ENCODE measurements at regions not wholly inside any gene's neighbourhood (a gene's known extent, or its start where the extent isn't known, plus 50 kb on each side); places are given as distances from the start of the nearest gene placed in this dataset.

DNA sequence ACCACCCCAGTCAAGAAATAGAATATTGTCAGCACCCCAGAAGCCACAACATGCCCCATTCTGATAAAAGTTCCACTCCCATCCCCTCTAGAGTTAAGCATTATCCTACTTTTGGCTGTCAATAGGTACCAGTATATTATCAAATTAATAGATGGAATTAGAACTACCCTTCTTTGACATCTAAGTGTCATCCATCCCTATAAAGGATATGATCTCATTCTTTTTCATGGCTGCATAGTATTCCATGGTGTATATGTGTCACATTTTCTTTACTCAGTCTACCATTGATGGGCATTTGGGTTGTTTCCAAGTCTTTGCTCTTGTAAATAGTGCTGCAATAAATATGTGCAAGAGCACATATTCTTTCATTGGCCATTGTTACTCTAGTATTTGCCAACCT lies 246.2 kb downstream of the SEC23A start:
- H3K4me3 ChIP-seq (ENCODE audit: low read depth, low read length), result no peak overlapping the region
- H3K36me3 ChIP-seq (ENCODE audit: control insufficient read depth, insufficient read depth, low read length), result no peaks in the 10 kb centered on the region
- DNase-seq (ENCODE audit: low read depth), result no peak
- no peaks in the 10 kb centered on the region for H3K27me3 ChIP-seq (ENCODE audit: control insufficient read depth, insufficient read depth, low read length)
- TF ChIP-seq, protein P1, sequence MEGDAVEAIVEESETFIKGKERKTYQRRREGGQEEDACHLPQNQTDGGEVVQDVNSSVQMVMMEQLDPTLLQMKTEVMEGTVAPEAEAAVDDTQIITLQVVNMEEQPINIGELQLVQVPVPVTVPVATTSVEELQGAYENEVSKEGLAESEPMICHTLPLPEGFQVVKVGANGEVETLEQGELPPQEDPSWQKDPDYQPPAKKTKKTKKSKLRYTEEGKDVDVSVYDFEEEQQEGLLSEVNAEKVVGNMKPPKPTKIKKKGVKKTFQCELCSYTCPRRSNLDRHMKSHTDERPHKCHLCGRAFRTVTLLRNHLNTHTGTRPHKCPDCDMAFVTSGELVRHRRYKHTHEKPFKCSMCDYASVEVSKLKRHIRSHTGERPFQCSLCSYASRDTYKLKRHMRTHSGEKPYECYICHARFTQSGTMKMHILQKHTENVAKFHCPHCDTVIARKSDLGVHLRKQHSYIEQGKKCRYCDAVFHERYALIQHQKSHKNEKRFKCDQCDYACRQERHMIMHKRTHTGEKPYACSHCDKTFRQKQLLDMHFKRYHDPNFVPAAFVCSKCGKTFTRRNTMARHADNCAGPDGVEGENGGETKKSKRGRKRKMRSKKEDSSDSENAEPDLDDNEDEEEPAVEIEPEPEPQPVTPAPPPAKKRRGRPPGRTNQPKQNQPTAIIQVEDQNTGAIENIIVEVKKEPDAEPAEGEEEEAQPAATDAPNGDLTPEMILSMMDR (IDR thresholded peaks at IDR 0.05; ENCODE audit: insufficient read depth, low read length, poor library complexity, severe bottlenecking), result no peak

DNA sequence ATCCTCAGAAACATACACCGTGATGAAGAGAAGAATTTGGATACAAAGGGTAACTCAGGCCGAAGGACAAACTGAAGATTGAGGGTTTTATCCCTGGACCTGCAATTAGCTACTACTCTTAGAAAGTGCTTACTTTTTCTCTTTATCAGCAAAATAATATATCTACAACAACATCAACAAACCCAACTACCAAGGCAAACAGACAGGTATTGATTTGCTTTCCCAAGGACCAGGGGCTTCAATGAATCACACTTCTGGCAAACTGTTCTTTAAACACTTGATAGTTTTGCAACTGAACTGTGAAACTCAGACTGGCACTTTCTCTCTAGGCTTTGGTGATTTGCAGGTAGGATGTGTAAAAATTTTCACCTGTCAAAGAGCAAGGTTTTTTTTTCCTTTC lies 247.5 kb downstream of the SEC23A start:
- no peak for DNase-seq (ENCODE audit: low read depth)
- H3K36me3 ChIP-seq (ENCODE audit: control insufficient read depth, insufficient read depth, low read length), result no peaks in the 10 kb centered on the region
- H3K4me3 ChIP-seq (ENCODE audit: low read depth, low read length), result no peak overlapping the region
- H3K27me3 ChIP-seq (ENCODE audit: control insufficient read depth, insufficient read depth, low read length), result no peaks in the 10 kb centered on the region
- TF ChIP-seq, protein P1 (IDR thresholded peaks at IDR 0.05; ENCODE audit: insufficient read depth, low read length, poor library complexity, severe bottlenecking), result no peak

DNA sequence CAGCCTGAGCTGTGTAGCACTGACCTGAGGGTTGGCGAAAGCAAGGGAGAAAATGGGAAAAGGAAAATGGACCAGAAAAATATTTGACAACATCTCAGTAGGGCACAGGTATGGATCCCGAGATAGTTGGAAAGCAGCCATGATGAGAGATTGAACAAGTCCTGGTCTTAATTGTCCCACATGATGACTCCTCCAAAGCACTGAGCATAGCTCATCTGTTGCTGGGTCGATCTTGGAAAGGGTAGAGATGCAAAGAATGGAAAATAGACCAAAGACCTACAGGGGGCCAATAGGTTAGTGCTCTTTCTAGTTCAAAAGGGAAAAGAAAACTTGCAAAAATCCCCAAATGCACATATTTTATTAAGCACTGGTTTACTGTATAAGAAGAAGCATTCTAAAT lies 251.9 kb downstream of the SEC23A start:
- no peaks in the 10 kb centered on the region for H3K36me3 ChIP-seq (ENCODE audit: control insufficient read depth, insufficient read depth, low read length)
- H3K27me3 ChIP-seq (ENCODE audit: control insufficient read depth, insufficient read depth, low read length), result no peaks in the 10 kb centered on the region
- TF ChIP-seq, protein P1 (IDR thresholded peaks at IDR 0.05; ENCODE audit: insufficient read depth, low read length, poor library complexity, severe bottlenecking), result no peak
- no peak for DNase-seq (ENCODE audit: low read depth)
- no peak overlapping the region for H3K4me3 ChIP-seq (ENCODE audit: low read depth, low read length)

DNA sequence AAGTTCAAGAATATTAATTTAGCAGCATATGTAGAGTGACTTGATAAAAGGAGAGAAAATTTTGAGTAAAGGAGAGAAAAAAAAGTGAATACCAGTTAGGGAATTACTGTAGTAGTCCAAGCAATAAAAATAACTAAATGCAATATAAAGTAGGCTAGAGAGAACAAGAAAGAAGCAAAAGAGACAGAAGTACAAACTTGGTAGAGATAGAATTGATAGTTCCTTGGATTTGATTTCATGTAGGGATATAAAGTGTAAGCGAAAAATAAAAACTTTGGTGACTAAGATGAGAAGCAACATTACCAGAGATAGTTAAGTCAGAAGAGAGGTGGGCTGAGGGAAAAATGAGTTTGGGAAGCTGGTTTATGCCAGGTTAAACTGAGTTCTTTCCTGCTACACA lies 252.4 kb downstream of the SEC23A start:
- no peaks in the 10 kb centered on the region for H3K27me3 ChIP-seq (ENCODE audit: control insufficient read depth, insufficient read depth, low read length)
- TF ChIP-seq, protein P1 (IDR thresholded peaks at IDR 0.05; ENCODE audit: insufficient read depth, low read length, poor library complexity, severe bottlenecking), result no peak
- H3K36me3 ChIP-seq (ENCODE audit: control insufficient read depth, insufficient read depth, low read length), result no peaks in the 10 kb centered on the region
- no peak overlapping the region for H3K4me3 ChIP-seq (ENCODE audit: low read depth, low read length)
- no peak for DNase-seq (ENCODE audit: low read depth)

DNA sequence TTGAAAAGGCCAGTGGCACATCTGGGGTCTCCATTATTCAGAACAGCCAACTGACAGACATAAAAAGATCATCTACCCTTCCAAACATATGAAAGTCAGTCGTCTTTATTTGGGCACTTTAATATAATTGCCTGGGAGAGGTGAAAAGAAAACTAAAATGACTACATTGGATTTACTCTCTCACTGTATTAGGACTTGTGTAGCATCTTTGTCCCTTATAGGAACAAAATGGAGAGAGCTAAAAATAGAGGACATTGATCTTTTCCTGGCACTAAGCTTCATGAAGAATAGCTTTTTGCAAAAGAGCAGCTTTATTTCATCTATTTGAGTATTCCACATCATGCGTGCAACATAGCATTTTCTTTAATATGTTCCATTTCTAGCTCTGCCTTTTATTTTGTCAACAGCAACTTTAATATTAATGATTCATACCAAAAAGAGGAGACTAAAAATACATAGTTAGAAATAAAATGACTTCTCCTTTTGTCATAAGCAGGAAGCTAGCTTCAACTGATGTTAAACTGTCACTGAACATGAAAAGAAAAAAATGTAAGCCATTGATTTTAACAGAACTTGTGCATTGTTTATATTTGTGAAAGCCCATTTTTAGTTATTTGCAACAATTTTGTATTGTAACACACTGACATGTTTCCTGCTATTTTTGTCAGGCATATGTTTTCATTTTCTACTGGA lies 254.6 kb downstream of the SEC23A start:
- Histone ChIP-seq H3K36me3 (ENCODE audit: control insufficient read depth, insufficient read depth, low read length) (no peaks in the 10 kb centered on the region), H3K27me3 (ENCODE audit: control insufficient read depth, insufficient read depth, low read length) (no peaks in the 10 kb centered on the region), H3K4me3 (ENCODE audit: low read depth, low read length) (no peak overlapping the region)
- DNase-seq (ENCODE audit: low read depth), result no peak
- TF ChIP-seq, protein P1 (IDR thresholded peaks at IDR 0.05; ENCODE audit: insufficient read depth, low read length, poor library complexity, severe bottlenecking), result no peak

DNA sequence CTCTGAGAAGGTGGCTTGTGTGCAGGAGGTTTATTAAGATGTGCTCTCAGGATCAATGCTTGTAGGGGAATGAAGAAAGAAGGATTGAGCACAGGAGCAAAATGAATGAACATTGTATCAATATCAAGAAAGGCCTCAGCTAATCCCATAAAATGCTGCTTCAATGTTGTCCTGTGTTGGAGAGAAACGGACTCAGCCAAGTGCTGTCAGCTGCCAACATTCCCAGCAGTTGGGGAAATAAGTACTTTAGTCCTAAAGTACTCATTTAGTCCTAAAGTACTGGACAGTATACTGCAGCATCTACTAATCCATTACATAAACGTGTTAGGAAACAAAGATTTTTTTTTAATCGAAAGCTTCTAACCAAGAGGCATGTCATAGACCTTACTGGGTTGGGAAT lies 255.9 kb downstream of the SEC23A start:
- Histone ChIP-seq H3K4me3 (ENCODE audit: low read depth, low read length) (no peak overlapping the region), H3K27me3 (ENCODE audit: control insufficient read depth, insufficient read depth, low read length) (no peaks in the 10 kb centered on the region), H3K36me3 (ENCODE audit: control insufficient read depth, insufficient read depth, low read length) (no peaks in the 10 kb centered on the region)
- DNase-seq (ENCODE audit: low read depth), result no peak
- TF ChIP-seq, protein P1 (IDR thresholded peaks at IDR 0.05; ENCODE audit: insufficient read depth, low read length, poor library complexity, severe bottlenecking), result no peak

Data from kidney epithelial cell (primary cell).